ENCODE measurements at regions not wholly inside any gene's neighbourhood (a gene's known extent, or its start where the extent isn't known, plus 50 kb on each side); places are given as distances from the start of the nearest gene placed in this dataset.

GRCh38 chr13:68128297-68128915 lies 898.3 kb upstream of the PCDH9 start (continued):
- TF ChIP-seq TFAP4 (CRISPR knock-in tag; IDR thresholded peaks at IDR 0.05; ENCODE audit: borderline replicate concordance) (no peak), HOMEZ (CRISPR knock-in tag; IDR thresholded peaks at IDR 0.05) (no peak), CBFA2T2 (conservative IDR thresholded peaks at IDR 0.05) (no peak), PML (IDR thresholded peaks at IDR 0.05; ENCODE audit: low read length) (no peak), HLTF (IDR thresholded peaks at IDR 0.05) (no peak), ZNF561 (CRISPR knock-in tag; conservative IDR thresholded peaks at IDR 0.05) (no peak), CUX1 (CRISPR knock-in tag; IDR thresholded peaks at IDR 0.05) (no peak), ZNF395 (CRISPR knock-in tag; IDR thresholded peaks at IDR 0.05) (no peak), TAF7 (tag; IDR thresholded peaks at IDR 0.05) (no peak), ZNF232 (CRISPR knock-in tag; IDR thresholded peaks at IDR 0.05) (no peak), ZNF717 (CRISPR knock-in tag; IDR thresholded peaks at IDR 0.05) (no peak), TFAM (CRISPR knock-in tag; conservative IDR thresholded peaks at IDR 0.05) (no peak), ZNF778 (CRISPR knock-in tag; IDR thresholded peaks at IDR 0.05) (no peak)

Data from K562 (cell line).